ENCODE measurements at regions not wholly inside any gene's neighbourhood (a gene's known extent, or its start where the extent isn't known, plus 50 kb on each side); places are given as distances from the start of the nearest gene placed in this dataset.
"Not testable (repeated sequence)": the region's sequence is repeated elsewhere in the genome, so short reads cannot be mapped to it uniquely, and the experiment has no call there.

DNA sequence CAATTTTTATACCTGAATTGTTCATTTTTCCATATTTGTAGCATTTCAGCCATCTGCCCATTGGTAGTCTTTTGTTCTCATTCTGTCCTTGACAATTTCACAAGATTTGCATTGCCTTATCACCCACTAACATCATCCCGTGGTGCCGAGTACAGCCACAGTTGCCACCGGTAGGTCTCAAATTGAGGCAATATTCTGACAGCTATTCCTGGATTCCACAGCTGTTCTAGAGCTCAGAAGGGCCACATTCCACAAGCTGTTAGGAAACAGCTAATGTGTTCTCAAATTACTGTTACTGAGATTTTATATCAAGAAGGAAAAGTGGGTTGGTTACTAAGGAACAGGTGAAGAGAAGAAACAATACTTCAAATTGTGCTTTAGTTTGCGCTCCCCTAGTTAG is 178.8 kb downstream of the RPRM start:
- no peak for DNase-seq

DNA sequence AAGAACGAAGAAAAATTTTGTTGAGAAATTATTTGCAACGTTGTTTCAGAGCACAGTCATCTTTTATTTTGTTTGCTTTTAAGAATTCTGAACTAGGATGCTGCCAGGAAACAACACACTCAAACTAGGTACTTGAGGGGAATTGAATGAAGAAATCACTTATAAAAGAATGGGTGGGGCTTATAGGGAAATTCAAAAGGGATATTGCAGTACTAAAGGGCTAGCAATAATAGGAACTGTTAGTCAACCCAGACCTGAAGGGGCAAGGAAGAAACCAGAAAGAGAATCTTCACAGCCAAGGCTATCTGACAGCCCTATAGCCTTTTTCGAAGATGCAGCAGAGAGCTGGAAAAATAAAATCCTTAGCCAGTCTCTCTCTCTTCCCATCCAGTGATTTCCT is 179.3 kb downstream of the RPRM start:
- DNase-seq = no peak

DNA sequence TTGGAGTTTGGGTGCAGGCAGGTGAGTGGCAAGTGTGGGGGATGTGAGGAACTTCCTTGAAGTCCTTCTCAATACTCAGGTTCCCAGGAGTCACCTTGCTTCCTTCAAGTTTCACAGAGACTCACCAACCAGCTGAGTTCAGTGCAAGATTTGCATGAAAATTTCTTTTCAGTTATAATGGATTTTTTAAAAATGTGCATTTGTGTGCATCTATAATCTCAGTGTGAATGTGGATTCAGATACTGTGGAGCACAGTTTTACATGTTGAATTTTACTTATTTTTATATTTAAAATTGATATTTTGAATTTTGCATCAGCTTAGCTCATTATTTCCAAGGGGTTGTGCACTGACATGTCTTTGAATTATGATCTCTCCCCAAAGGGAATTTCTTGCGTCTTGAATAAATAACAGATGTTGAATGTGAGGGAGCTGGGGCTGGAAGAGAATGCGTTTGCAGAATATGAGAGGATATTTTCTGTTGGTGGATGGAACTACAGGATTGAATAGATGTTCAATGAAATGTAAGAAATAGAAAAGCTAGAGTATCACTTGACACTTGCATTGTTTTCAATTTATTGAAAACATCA is 184.3 kb downstream of the RPRM start:
- DNase-seq = no peak

DNA sequence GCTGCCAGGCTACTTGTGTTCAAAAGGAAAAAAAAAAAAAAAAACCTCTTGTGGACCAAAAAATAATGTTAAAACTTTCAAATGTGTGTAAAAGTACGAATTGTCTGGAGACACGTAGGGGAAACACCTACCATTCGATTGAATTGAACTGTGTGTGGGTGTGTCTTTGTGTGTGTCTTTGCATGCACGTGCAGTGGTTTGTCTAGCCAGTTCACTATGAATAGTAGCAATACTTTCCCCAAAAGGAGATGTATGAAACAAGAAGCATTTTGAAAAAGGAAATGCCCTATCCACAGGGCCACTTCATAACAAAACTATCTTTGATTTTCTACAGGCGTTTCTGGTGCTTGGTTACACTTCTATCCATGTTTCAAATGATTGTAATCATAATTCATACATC is 186.8 kb downstream of the RPRM start:
- no peak for DNase-seq

DNA sequence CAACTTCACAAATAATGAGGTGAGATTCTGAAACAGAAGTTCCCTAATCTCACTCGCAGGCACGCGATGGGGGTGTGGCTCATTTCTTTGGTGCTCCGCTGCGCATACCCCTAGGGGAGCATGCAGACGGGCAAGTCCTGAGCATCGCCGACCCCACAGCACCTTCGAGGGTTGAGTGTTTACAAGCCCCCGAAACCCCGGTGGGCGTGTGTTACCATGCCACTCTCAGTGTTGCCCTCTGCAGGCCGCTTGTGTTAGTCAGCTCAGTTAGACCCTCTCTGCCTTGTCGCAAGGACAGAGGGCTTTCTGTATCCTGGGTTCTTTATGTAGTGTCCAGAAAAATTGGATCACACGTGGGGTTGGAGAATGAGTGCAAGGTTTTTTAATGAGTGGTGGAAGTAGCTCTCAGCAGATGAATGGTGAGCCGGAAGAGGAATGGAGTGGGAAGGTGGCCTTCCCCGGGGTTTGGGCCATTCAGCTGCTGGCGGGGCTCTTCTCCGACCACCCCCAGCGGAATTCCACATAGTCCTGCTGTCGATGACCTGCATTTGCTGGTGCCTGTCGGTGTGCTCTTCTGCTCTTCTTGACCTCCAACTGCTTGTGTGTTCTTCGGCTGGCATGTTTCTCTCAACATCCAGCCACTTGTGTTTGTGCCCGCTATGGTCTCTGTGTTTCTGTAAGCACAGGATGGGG is 191.3 kb downstream of the RPRM start:
- no peak for DNase-seq

DNA sequence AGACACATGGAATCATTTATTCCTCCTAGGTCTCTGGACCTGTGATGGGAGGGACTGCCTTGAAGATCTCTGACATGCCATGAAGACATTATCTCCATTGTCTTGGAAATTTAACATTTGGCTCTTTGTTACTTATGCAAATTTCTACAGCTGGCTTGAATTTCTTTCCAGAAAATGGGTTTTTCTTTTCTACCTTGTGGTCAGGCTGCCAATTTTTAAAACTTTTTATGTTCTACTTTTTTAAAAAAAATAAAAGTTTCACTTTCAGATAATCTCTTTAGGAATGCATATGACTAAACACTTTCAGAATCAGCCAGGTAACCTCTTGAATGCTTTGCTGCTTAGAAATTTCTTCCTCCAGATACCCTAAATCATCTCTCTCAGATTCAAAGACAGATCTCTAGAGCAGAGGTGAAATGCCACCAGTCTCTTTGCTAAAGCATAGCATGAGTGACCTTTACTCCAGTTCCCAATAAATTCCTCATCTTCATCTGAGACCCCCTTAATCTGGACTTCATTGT is 209.6 kb downstream of the RPRM start:
- DNase-seq = no peak

DNA sequence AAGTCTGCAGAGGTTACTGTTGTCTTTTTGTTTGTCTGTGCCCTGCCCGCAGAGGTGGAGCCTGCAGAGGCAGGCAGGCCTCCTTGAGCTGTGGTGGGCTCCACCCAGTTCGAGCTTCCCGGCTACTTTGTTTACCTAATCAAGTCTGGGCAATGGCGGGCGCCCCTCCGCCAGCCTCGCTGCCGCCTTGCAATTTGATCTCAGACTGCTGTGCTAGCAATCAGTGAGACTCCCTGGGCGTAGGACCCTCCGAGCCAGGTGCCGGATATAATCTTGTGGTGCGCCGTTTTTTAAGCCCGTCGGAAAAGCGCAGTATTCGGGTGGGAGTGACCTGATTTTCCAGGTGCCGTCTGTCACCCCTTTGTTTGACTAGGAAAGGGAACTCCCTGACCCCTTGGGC is 221.7 kb downstream of the RPRM start:
- DNase-seq = not testable (repeated sequence)

DNA sequence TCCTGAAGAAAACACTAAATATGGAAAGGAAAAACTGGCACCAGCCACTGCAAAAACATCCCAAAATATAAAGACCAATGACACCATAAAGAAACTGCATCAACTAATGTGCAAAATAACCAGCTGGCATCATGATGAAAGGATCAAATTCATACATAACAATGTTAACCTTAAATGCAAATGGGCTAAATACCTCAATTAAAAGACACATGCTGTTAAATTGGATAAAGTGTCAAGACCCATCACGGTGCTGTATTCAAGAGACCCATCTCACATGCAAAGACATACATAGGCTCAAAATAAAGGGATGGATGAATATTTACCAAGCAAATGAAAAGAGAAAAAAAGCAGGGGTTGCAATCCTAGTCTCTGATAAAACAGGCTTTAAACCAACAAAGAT is 231.9 kb downstream of the RPRM start:
- not testable (repeated sequence) for DNase-seq

DNA sequence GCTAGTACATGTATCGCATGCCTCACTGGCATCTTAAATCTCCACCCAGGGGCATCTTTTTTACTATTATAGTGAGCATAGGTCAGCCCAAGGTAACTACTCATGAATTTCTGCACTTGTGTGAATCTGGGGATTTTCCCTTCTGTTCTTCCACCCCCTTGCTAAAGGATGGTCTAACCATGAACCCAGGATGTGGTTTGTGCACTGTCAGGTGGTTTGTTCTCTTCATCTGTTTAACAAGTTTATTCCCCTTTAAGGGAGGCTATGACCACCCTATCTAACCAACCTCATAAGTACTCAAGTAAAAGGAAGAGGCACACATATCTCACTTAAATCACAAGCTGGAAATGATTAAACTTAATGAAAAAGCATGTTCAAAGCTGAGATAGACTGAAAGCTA is 243.0 kb downstream of the RPRM start:
- peak in 1 of 2 donors; percentile 36 for DNase-seq

DNA sequence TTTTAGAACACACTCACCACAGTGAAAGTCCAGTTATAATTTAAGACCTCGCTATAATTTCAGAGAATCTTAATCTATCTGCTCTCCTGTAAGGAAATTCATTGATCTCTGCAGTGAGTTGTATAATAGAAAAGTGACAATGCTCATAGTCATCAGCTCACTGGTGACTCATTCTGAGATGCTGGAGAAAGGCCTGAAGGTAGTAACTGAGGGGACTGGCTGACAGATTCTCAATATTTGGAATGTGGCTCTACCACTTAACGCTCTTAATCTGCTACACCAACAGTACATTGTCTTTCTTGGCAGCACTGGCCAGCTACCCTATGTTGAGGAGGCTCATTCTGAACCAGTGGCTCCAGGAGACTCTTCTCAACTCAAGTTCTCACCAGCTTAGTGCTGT is 246.1 kb downstream of the RPRM start:
- no peak for DNase-seq

DNA sequence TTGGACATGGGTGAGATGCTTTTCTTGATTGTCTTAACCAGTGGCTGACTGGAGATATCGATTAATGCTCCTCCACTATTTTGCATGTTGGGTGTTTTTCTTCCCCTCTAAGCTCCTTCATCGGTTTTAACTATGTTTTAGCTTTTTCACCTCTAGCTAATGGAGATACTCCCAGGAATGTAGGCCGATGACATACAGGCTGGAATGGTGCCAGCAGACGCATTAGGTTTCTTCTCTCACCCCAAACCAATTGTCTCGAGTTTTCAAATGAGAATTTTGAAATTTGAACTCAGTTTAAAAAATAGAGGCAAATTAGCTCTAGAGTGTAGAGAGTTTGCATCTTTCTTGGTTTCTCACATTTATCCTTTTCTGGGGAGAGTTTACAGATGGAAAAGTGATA is 247.6 kb downstream of the RPRM start:
- DNase-seq = no peak

DNA sequence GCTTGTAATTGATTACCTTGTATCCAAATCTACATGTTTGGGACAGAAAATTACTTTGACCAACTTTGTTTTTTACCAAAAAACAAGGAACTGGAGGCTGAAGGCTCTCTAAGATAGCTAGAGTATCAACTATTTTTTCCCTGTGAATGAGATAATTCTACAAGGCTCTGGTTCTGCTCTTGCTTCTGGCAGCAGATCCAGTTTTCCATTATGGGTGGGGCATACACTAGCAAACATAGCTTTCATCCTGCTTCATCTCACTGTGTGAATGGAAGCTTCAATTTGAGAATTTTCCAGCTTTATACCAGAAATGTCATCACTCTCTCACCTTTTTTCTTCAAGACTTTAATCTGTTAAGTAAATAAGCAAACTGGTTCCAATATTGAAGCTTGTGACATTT is 249.7 kb downstream of the RPRM start:
- DNase-seq = no peak

DNA sequence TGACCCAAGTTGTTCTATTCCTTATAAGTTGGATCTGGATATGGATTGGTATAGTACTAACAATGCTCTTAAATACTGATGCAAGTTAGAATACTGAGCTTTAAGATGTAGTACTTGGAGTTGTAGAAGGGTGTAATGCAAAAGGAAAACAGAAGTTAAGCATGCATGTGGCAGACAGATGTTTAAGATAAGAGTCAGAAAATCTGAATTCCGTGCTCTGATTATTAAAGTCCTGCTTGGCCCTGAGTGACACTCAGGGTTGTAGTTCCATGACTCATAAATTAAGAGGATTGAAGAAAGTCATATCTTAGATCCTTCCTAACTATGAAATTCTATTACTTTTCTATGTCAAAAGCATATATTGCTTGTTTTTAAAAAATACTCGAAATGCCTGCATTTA is 250.6 kb downstream of the RPRM start:
- DNase-seq = no peak

DNA sequence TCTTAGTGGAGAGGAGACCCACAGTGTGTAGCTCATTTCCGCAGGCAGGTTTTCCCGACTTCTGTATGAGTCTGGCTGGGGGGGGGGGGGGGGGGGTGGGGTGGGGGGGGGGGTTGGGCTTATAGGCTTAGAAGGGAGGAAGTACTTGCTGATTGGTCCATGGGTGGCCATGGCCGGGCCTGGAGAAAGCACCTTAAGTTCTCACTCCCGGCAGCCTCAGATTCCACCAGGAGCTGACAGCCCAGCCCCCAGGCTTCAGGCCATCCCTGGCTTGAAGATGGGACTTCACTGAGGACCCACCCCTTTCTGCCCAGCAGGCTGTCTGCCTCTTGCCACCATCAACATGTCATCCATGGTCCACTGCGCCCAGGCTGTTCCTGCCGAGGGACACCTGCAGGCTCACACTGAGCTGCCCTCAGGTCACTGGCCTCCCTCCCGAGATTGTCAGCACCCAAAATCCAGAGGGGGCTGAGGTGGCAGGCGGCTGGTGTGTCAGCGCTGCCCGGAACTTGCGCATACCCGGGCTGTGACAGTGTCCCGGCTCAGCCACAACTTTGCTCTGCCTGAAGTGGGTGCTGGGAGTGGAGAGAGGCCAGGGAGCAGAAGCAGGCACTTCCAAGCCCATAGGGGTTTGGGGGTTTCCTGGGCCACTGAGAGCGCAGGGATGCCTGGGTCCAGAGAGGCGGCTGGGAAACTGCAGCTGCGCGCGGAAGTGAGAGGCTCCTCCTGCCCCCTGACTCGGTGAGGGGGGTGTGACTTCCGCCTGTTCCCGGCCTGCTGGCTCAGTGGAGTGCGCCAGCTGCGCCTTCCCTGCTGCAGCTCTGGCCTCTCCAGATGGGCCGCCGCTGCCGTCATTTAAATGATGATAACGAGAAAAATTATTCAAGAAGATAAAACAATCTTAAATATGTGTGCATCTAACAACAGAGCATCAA is 256.1 kb downstream of the RPRM start:
- DNase-seq = no peak

DNA sequence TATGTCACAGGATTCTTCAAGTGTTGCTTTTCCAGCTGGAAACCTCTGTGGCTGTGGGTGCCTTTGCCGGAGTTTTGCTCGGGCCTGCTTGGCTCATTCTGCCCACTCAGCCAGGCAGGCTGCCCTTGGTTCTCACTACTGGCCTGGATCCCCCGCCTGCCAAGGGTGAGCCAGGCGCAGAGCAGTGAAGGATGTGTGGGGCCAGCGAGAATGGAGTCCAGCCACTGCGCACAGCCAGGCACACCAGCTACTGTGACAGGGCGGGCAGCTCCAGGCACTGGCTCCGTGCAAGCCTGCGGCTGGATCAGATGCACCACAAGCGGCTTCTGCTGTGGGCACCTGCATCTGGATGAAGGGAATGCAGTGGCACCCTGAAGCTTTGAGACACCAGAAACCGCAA is 257.1 kb downstream of the RPRM start:
- DNase-seq = no peak

DNA sequence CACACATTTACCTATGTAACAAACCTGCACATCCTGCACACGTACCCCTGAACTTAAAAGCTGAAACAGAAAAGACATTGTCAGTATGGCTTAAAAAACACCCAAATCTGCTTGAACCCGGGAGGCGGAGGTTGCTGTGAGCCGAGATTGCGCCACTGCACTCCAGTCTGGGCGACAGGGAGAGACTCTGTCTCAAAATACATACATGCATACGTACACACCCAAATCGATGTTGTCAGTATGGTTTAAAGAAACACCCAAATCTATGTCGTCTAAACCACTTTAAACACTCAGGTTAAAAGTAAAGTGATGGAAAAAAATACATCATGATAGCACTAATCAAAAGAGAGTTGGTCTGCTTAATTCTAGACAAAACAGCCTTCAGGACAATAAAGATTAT is 257.5 kb downstream of the RPRM start:
- no peak for DNase-seq

DNA sequence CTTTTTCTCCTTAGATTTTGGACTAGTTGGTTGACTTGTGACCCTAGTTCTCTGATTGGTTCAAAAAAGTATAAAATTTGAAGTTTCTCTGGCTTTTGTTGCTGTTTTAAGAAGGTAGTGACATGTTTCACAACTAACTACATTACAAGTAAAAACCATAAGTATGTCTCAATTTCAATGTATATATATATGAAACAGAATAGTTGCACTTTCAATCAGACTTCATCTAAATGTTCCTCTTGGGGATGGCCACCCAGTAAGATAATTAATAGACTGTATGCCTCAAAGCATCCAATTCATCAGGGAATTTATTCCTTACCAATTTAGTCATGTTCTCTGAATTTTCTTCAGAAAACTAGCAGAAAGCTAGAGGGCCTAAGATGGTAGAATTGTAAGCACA is 259.7 kb downstream of the RPRM start:
- DNase-seq = no peak

DNA sequence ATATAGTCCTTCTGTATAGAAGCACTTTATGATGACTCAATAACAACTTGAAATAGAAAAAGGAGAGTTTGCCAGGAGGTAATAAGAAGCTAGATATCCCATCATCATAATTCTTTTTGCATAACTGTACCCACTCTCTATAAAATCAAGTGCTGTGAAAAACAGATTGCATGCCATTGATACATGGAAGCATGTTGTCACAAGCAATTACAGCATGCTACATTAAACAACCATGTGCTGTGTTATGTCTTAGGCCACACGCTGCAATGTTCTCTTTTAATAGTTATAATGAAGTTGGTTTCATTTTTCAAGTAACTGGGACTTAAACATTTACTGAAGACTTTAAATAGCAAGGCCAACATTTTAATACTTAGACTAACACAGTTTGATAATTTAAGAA is 264.2 kb downstream of the RPRM start:
- no peak for DNase-seq

DNA sequence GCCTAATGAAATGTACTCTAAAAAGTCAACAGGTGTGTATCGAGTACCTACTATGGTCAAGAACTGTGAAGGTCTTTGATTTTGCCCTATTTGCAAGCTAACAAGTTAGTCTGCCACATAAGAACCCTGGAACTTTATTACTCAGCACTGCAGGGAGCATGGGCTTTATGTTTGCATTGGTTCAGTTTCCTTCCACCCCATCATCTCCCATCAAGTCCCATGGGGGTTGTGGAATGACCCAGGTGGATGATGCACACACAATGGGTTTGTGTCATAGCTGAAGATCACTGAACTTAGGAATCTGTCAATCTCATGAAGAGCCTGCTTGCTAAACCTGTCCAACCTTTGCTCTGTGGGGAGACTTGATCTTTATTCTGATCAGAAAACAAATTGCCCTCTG is 265.5 kb downstream of the RPRM start:
- DNase-seq = no peak

DNA sequence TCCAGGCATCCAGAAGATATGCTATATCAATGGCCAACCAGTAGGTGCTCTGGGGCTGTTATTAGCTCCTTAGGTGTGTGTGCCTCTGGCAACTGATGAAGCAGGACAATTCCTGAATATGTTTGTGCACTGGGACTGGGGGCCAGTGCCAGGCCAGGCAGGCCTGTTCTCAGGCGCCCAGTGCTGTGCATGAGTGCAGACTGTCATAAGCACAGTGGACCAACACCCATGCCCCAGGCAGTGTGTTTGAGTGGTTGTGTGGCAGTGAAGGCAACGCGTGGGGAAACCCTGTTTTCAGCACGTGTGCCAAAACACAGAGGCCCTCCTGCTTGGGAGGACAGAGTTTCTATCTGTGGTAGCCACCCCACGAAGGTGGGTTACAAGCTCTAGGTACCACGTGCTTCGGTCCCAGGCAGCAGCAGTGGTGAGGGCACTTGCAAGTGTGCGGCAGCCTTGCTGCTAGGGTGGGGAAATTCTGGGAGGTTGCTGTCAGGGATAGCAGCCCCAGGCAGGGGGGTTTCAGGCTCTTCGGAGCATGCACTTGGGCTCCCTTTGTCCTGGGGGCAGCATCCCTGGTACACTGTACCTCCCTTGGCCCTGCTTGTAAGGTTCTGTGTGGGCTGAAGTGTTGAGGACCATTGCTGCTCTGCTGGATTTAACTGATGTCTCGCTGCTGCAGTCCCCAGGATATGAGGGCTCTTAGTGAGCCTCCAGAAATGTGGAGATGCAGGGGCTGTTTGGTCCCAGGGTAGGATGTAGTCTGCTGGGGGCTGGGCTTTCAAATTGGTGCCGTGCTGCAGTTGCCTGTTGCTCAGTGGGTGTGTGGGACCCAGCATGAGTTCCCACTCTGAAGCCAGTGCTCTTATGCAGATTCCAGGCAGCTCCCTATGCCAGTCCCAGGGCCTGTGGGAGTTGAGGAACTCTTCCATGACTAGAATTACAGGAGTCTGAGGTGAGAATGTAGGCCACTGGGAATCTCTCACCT is 280.9 kb downstream of the RPRM start:
- DNase-seq = no peak

DNA sequence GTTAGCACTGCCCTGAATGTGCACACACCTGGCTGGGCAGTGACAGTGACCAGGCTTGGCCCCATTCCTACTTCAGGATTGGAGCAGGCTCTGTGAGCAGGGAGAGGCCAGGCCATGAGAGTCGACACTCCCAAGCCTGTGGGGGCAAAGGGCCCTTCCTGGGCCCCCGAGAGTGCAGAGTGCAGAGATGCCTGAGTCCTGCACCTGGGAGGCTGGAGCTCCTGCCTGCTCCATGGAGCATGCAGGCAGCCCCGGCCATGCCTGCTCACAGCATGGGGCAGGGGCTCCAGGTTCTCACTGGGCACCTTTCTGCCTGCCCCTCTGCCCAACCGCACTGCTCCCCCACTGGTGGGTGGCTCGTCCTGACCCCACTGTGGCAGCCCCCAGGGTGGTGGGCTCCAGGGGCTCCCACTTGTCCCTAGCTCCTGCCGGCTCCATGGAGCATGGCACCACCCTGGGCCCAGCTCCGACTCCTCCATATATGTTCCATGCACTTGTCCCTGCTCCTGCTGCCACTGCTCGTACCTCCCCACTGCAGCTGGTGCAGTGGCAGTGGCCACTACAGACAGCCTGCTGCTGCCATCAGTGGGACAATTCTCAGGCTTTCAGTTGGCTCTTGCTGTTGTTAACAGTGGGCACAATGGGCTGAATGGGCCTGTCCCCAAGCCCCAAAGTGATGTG is 282.0 kb downstream of the RPRM start:
- DNase-seq = no peak

DNA sequence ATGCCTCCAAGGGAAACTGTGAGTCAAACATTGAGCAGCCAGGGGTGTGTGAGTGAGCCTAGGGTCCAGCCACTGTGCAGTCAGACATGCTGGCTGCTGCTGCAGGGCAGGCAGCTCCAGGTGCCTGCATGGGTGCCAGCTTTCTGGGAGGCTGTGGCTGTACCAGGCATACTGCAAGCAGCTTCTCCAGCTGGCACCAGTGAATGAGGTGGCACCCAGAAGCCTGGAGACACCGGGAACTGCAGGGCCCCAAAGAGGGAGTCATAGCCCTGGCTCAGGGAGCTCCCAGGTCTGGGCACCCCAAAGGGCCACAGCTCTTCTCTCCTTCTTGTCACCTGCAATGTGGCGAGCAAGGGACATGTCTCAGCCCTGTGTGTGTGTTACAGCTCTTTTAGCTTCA is 283.2 kb downstream of the RPRM start:
- no peak for DNase-seq

Data from CD4-positive, alpha-beta T cell treated with Interleukin-4 for 1 hour (primary cell).